GM12878 (cell line): ENCODE measurements at regions not wholly inside any gene's neighbourhood (a gene's known extent, or its start where the extent isn't known, plus 50 kb on each side); places are given as distances from the start of the nearest gene placed in this dataset.
A peak's percentile ranks its signal among the peaks of the same experiment; 100 is the strongest.

Source experiments
- ATAC-seq: fragments of 200-7000 bp; cut with Tn5 transposase; 3 replicates; pipeline ENCODE4 v1.9.1; 2020; ENCODE audit warnings: mild to moderate bottlenecking, moderate library complexity
- BruUV-seq: library from RNA; stranded (reverse); fragments of 400-500 nt; replicated peaks from 2 replicates; lab custom pipeline; 2021; lab: Mats Ljungman, UMichigan
- CTCF ChIA-PET: fragments of 300-600 bp; sonication (Branson Sonifier 250); formaldehyde crosslinking; extraction: SDS; loops from one replicate; lab custom pipeline; 2021; ENCODE audit warnings: inconsistent platforms; lab: Yijun Ruan, JAX
- POLR2A ChIA-PET: fragments of 350-600 bp; formaldehyde crosslinking; extraction: SDS; loops from one replicate; lab custom pipeline; 2021; ENCODE audit warnings: inconsistent platforms; lab: Charles Lee
- RAD21 ChIA-PET: fragments of 300-600 bp; sonication (Branson Sonifier 250); formaldehyde crosslinking; loops from one replicate; lab custom pipeline; 2023; ENCODE audit warnings: antibody characterized with exemption; ENCODE audit not compliant: unreplicated experiment; lab: Charles Lee
- SMC1A ChIA-PET: fragments of 300-600 bp; sonication (Branson Sonifier 250); formaldehyde crosslinking; loops from one replicate; lab custom pipeline; 2023; ENCODE audit not compliant: unreplicated experiment, uncharacterized antibody; lab: Charles Lee
- DNase-seq: peaks from one replicate; pipeline ENCODE4 v3.0.0-alpha.2; 2011; ENCODE audit warnings: low read depth, low spot score
- FAIRE-seq: peaks from 3 replicates; lab custom pipeline; 2011; peaks lifted over from hg19 to GRCh38; lab: Jason Lieb, UNC
- H2AFZ ChIP-seq: 2 replicates; pipeline ENCODE4 v1.6.0; 2011; ENCODE audit warnings: low read depth, low read length, control low read depth; ENCODE audit not compliant: control insufficient read depth
- H3K27ac ChIP-seq: 2 replicates; pipeline ENCODE4 v1.5.1; 2011; ENCODE audit warnings: control low read depth; ENCODE audit not compliant: control insufficient read depth, insufficient read depth
- H3K27me3 ChIP-seq, 2 experiments: replicated peaks in 1 of 2; 2 replicates each; pipeline versions ENCODE4 v1.6.0 to v1.6.1; 2011; ENCODE audit warnings: low read length in 1 of 2; ENCODE audit not compliant: control insufficient read depth in 2 of 2, insufficient read depth in 2 of 2
- H3K36me3 ChIP-seq, 2 experiments: 2 replicates each; pipeline ENCODE4 v1.5.1; 2011; ENCODE audit warnings: low read length in 1 of 2; ENCODE audit not compliant: control insufficient read depth in 2 of 2, insufficient read depth in 2 of 2
- H3K4me1 ChIP-seq: 2 replicates; pipeline ENCODE4 v1.6.1; 2011; ENCODE audit warnings: mild to moderate bottlenecking, low read length, moderate library complexity, mixed read lengths; ENCODE audit not compliant: control insufficient read depth, insufficient read depth
- H3K4me2 ChIP-seq: 2 replicates; pipeline ENCODE4 v1.6.0; 2011; ENCODE audit warnings: control low read depth; ENCODE audit not compliant: control insufficient read depth, insufficient read depth
- H3K4me3 ChIP-seq: fragments of 200-600 bp; sonication (generic); 2 replicates; pipeline ENCODE4 v1.5.1; 2016
- H3K79me2 ChIP-seq: 2 replicates; pipeline ENCODE4 v1.6.0; 2011; ENCODE audit warnings: low read length; ENCODE audit not compliant: control insufficient read depth, insufficient read depth
- H3K9ac ChIP-seq: 2 replicates; pipeline ENCODE4 v1.8.0; 2011; ENCODE audit warnings: low read length, control low read depth, mixed read lengths; ENCODE audit not compliant: control insufficient read depth, insufficient read depth
- H3K9me3 ChIP-seq: replicated peaks from 3 replicates; pipeline ENCODE4 v1.5.1; 2011; ENCODE audit warnings: mild to moderate bottlenecking, low read length; ENCODE audit not compliant: control insufficient read depth, insufficient read depth
- H4K20me1 ChIP-seq: 2 replicates; pipeline ENCODE4 v1.6.0; 2011; ENCODE audit not compliant: control insufficient read depth, insufficient read depth
- BMI1 ChIP-seq: fragments of 450-650 bp; IDR thresholded peaks from 2 replicates; pipeline ENCODE4 v1.6.1; 2016; ENCODE audit warnings: mild to moderate bottlenecking, moderate library complexity, borderline replicate concordance
- CBX5 ChIP-seq: sonication (generic); IDR thresholded peaks from 2 replicates; pipeline ENCODE4 v1.6.1; 2016; ENCODE audit warnings: low read depth, moderate library complexity, mild to moderate bottlenecking, inconsistent platforms
- CEBPB ChIP-seq, 2 experiments: fragments of 150-350 bp in 1 of 2; IDR thresholded peaks; 2 replicates each; pipeline ENCODE4 v1.6.1; 2012 to 2014; ENCODE audit warnings: low read depth in 2 of 2, low read length in 2 of 2, borderline replicate concordance in 1 of 2, inconsistent platforms in 1 of 2
- CHD4 ChIP-seq: fragments of 200-600 bp; sonication (generic); IDR thresholded peaks from 2 replicates; pipeline ENCODE4 v1.6.1; 2016; ENCODE audit warnings: mild to moderate bottlenecking
- CREB1 ChIP-seq: IDR thresholded peaks from 2 replicates; pipeline ENCODE4 v1.6.1; 2012; ENCODE audit warnings: low read depth, mild to moderate bottlenecking, inconsistent platforms
- EED ChIP-seq: sonication (generic); IDR thresholded peaks from 2 replicates; pipeline ENCODE4 v1.6.1; 2016; ENCODE audit warnings: antibody characterized with exemption, low read depth
- EGR1 ChIP-seq, 2 experiments: IDR thresholded peaks; 1 replicate in 1 of 2; 2 replicates in 1 of 2; pipeline ENCODE4 v1.6.1; 2011 to 2012; ENCODE audit warnings: low read depth in 2 of 2, low read length in 2 of 2, borderline replicate concordance in 1 of 2, mild to moderate bottlenecking in 1 of 2, moderate library complexity in 1 of 2
- EP300 ChIP-seq, 2 experiments: fragments of 150-350 bp in 1 of 2; IDR thresholded peaks; 2 replicates each; pipeline ENCODE4 v1.6.1; 2011 to 2012; ENCODE audit warnings: low read depth in 2 of 2, low read length in 2 of 2, borderline replicate concordance in 1 of 2, improper control_type of control experiment in 1 of 2, inconsistent platforms in 1 of 2; ENCODE audit not compliant: control insufficient read depth in 1 of 2
- JUND ChIP-seq: IDR thresholded peaks from 2 replicates; pipeline ENCODE4 v1.6.1; 2012; ENCODE audit warnings: low read depth, mild to moderate bottlenecking, low read length, improper control_type of control experiment, moderate library complexity
- PML ChIP-seq: IDR thresholded peaks from 2 replicates; pipeline ENCODE4 v1.6.1; 2012; ENCODE audit warnings: low read length, inconsistent platforms
- POLR2AphosphoS5 ChIP-seq: IDR thresholded peaks from 2 replicates; pipeline ENCODE4 v1.6.1; 2011; ENCODE audit warnings: mild to moderate bottlenecking, low read length, inconsistent platforms
- RAD51 ChIP-seq: fragments of 450-650 bp; IDR thresholded peaks from 2 replicates; pipeline ENCODE4 v1.6.1; 2016; ENCODE audit warnings: moderate library complexity, mild to moderate bottlenecking, inconsistent platforms
- SIN3A ChIP-seq: IDR thresholded peaks from 2 replicates; pipeline ENCODE4 v1.6.1; 2012; ENCODE audit warnings: low read depth, low read length, improper control_type of control experiment
- SMC3 ChIP-seq: IDR thresholded peaks from 2 replicates; pipeline ENCODE4 v1.6.1; 2011; ENCODE audit warnings: low read length, improper control_type of control experiment, borderline replicate concordance
- WGBS: methylation state at CpG from one replicate; pipeline ENCODE4 v1.1.6; 2016; ENCODE audit warnings: low lambda C conversion rate; ENCODE audit not compliant: insufficient replicate concordance, insufficient coverage; ENCODE audit errors: missing lambda C conversion rate; 5-methylcytosine and 5-hydroxymethylcytosine counted together
- in situ Hi-C: fragments of 300-500 bp; cut with MboI; formaldehyde crosslinking; loops from 9 replicates; pipeline ENCODE4 v1.14.3; 2018; ENCODE audit warnings: mixed read lengths
- intact Hi-C: fragments of 100-400 bp; cut with micrococcal nuclease; formaldehyde crosslinking; loops from one replicate; pipeline ENCODE4 v1.14.2; 2022; ENCODE audit not compliant: unreplicated experiment
- TF ChIP-seq, protein P1 (sequence below): IDR thresholded peaks from 2 replicates; pipeline ENCODE4 v1.6.1; 2011; ENCODE audit warnings: low read depth, mild to moderate bottlenecking, low read length, moderate library complexity, borderline replicate concordance; ENCODE audit errors: extremely low read depth
- TF ChIP-seq, protein P2 (sequence below): fragments of 450-650 bp; formaldehyde crosslinking; IDR thresholded peaks from 2 replicates; pipeline ENCODE4 v1.4.0; 2022; ENCODE audit warnings: mild to moderate bottlenecking, moderate library complexity
- TF ChIP-seq, protein P3 (sequence below): fragments of 450-650 bp; formaldehyde crosslinking; IDR thresholded peaks from 2 replicates; pipeline ENCODE4 v1.5.0; 2022; ENCODE audit warnings: mild to moderate bottlenecking, missing genetic modification characterization

DNA sequence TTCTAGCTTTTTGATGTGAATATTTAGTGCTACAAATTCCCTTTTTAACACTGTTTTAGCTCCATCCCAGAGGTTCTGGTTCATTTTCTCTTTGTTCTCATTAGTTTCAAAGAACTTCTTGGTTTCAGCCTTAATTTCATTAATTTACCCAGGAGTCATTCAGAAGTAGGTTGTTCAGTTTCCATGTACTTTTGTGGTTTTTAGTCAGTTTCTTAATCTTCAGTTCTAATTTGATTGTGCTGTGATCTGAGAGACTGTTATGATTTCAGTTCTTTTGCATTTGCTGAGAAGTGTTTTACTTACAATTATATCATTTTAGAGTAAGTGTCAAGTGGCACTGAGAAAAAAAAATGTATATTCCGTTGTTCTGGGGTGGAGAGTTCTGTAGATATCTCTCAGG, 240.1 kb upstream of the RASA1 start:
- RAD21 ChIA-PET: interaction anchor here (0.7 to 1.0 kb wide), 2 partner anchors 14 to 48 kb away, joined by 3 read pairs; no protein-coding TSS in a partner anchor
- FAIRE-seq (no peak), ATAC-seq (no peak), DNase-seq (no peak)
- Histone ChIP-seq H3K4me2 (peak overlapping the region; percentile 38; the same call in 1 of the 2 replicates), H4K20me1 (no peaks in the 10 kb centered on the region), H3K4me3 (no peak overlapping the region), H3K27me3 (no peaks in the 10 kb centered on the region), H3K4me1 (no peaks in the 10 kb centered on the region), H3K79me2 (no peaks in the 10 kb centered on the region), H3K27ac (no peak overlapping the region), H3K9me3 (no peaks in the 10 kb centered on the region), H2AFZ (no peak overlapping the region), H3K36me3 (no peaks in the 10 kb centered on the region), H3K9ac (no peak overlapping the region)
- in situ Hi-C loops (no loop called here), intact Hi-C loops (no loop called here)
- 0% methylated on average over 1 of the region's 1 CpG for WGBS
- TF ChIP-seq, protein P1, sequence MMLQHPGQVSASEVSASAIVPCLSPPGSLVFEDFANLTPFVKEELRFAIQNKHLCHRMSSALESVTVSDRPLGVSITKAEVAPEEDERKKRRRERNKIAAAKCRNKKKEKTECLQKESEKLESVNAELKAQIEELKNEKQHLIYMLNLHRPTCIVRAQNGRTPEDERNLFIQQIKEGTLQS: no peak
- TF ChIP-seq EP300 (IDR thresholded peaks at IDR 0.05; ENCODE audit: borderline replicate concordance in 1 of 2, control insufficient read depth in 1 of 2, low read depth in 2 of 2, low read length in 2 of 2) (no peak), RAD51 (no peak), PML (no peak), EED (no peak), EGR1 (IDR thresholded peaks at IDR 0.05; ENCODE audit: borderline replicate concordance in 1 of 2, low read depth in 2 of 2, low read length in 2 of 2) (no peak), BMI1 (no peak), SMC3 (no peak), CHD4 (no peak), CREB1 (no peak), CBX5 (no peak), SIN3A (no peak), POLR2AphosphoS5 (no peak), CEBPB (IDR thresholded peaks at IDR 0.05; ENCODE audit: borderline replicate concordance in 1 of 2, low read depth in 2 of 2, low read length in 2 of 2) (no peak), JUND (no peak)
- TF ChIP-seq, protein P2, sequence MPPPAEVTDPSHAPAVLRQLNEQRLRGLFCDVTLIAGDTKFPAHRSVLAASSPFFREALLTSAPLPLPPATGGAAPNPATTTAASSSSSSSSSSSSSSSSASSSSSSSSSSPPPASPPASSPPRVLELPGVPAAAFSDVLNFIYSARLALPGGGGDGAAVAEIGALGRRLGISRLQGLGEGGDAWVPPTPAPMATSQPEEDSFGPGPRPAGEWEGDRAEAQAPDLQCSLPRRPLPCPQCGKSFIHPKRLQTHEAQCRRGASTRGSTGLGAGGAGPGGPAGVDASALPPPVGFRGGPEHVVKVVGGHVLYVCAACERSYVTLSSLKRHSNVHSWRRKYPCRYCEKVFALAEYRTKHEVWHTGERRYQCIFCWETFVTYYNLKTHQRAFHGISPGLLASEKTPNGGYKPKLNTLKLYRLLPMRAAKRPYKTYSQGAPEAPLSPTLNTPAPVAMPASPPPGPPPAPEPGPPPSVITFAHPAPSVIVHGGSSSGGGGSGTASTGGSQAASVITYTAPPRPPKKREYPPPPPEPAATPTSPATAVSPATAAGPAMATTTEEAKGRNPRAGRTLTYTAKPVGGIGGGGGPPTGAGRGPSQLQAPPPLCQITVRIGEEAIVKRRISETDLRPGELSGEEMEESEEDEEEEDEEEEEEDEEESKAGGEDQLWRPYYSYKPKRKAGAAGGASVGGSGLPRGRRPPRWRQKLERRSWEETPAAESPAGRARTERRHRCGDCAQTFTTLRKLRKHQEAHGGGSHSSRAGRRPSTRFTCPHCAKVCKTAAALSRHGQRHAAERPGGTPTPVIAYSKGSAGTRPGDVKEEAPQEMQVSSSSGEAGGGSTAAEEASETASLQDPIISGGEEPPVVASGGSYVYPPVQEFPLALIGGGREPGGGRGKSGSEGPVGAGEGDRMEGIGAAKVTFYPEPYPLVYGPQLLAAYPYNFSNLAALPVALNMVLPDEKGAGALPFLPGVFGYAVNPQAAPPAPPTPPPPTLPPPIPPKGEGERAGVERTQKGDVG (CRISPR knock-in tag): no peak
- TF ChIP-seq, protein P3, sequence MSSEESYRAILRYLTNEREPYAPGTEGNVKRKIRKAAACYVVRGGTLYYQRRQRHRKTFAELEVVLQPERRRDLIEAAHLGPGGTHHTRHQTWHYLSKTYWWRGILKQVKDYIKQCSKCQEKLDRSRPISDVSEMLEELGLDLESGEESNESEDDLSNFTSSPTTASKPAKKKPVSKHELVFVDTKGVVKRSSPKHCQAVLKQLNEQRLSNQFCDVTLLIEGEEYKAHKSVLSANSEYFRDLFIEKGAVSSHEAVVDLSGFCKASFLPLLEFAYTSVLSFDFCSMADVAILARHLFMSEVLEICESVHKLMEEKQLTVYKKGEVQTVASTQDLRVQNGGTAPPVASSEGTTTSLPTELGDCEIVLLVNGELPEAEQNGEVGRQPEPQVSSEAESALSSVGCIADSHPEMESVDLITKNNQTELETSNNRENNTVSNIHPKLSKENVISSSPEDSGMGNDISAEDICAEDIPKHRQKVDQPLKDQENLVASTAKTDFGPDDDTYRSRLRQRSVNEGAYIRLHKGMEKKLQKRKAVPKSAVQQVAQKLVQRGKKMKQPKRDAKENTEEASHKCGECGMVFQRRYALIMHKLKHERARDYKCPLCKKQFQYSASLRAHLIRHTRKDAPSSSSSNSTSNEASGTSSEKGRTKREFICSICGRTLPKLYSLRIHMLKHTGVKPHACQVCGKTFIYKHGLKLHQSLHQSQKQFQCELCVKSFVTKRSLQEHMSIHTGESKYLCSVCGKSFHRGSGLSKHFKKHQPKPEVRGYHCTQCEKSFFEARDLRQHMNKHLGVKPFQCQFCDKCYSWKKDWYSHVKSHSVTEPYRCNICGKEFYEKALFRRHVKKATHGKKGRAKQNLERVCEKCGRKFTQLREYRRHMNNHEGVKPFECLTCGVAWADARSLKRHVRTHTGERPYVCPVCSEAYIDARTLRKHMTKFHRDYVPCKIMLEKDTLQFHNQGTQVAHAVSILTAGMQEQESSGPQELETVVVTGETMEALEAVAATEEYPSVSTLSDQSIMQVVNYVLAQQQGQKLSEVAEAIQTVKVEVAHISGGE (CRISPR knock-in tag): no peak
- BruUV-seq: no TSS peak
- CTCF ChIA-PET: interaction anchor here (1.8 kb wide), 1 partner anchor 14 kb away, joined by 8 read pairs; no protein-coding TSS in a partner anchor
- SMC1A ChIA-PET: interaction anchor here (0.6 to 1.3 kb wide), 2 partner anchors 27 to 90 kb away, joined by 3 to 4 read pairs; no protein-coding TSS in a partner anchor
- POLR2A ChIA-PET: no interaction called here
